ENCODE measurements at regions not wholly inside any gene's neighbourhood (a gene's known extent, or its start where the extent isn't known, plus 50 kb on each side); places are given as distances from the start of the nearest gene placed in this dataset.

- TF ChIP-seq ZNF704 (tag by site-specific recombination; IDR thresholded peaks at IDR 0.05) = no peak
- no peak for TF ChIP-seq ZNF791 (tag by site-specific recombination; IDR thresholded peaks at IDR 0.05)
- no peak for TF ChIP-seq ZNF530 (tag by site-specific recombination; IDR thresholded peaks at IDR 0.05; ENCODE audit: low read depth)
- TF ChIP-seq SETDB1 (IDR thresholded peaks at IDR 0.05; ENCODE audit: insufficient read length, low read length) = no peak
- TF ChIP-seq ZBTB6 (tag by site-specific recombination; IDR thresholded peaks at IDR 0.05) = no peak; the same call in 1 of the 2 replicates
- TF ChIP-seq ZNF114 (tag by site-specific recombination; IDR thresholded peaks at IDR 0.05) = no peak
- peak; percentile 58 for TF ChIP-seq ZNF629 (tag by site-specific recombination; IDR thresholded peaks at IDR 0.05)
- no peak for TF ChIP-seq ELK4 (IDR thresholded peaks at IDR 0.05; ENCODE audit: borderline replicate concordance, low read depth, low read length)
- no peak for TF ChIP-seq ZNF138 (tag by site-specific recombination; IDR thresholded peaks at IDR 0.05; ENCODE audit: borderline replicate concordance)
- 0 out of 2 replicates have a peak, but pooled peaks have one; percentile 54 for TF ChIP-seq BCL11B (tag by site-specific recombination; IDR thresholded peaks at IDR 0.05; ENCODE audit: low read depth)
- TF ChIP-seq ZFP37 (tag by site-specific recombination; IDR thresholded peaks at IDR 0.05) = peak; percentile 69; the same call in 1 of the 2 replicates
- TF ChIP-seq ZNF169 (tag by site-specific recombination; IDR thresholded peaks at IDR 0.05) = no peak
- TF ChIP-seq ZNF776 (tag by site-specific recombination; IDR thresholded peaks at IDR 0.05; ENCODE audit: borderline replicate concordance) = no peak
- peak; percentile 82 for TF ChIP-seq ZEB2 (tag by site-specific recombination; IDR thresholded peaks at IDR 0.05)
- TF ChIP-seq IKZF3 (tag by site-specific recombination; IDR thresholded peaks at IDR 0.05) = peak; percentile 99
- TF ChIP-seq BCL11A (tag by site-specific recombination; IDR thresholded peaks at IDR 0.05; ENCODE audit: low read depth) = peak; percentile 76; the same call in 1 of the 2 replicates
- peak; percentile 73 for TF ChIP-seq ZNF76 (tag by site-specific recombination; IDR thresholded peaks at IDR 0.05; ENCODE audit: borderline replicate concordance, low read depth)
- peak; percentile 92 for TF ChIP-seq ZSCAN30 (tag by site-specific recombination; IDR thresholded peaks at IDR 0.05)
- TF ChIP-seq SCRT2 (tag by site-specific recombination; IDR thresholded peaks at IDR 0.05) = peak; percentile 25; the same call in 1 of the 2 replicates
- peak; percentile 75 for TF ChIP-seq PRDM4 (tag by site-specific recombination; IDR thresholded peaks at IDR 0.05)
- no peak for TF ChIP-seq ZNF274 (IDR thresholded peaks at IDR 0.05; ENCODE audit: low read length)
- TF ChIP-seq ZNF274 (tag by site-specific recombination; IDR thresholded peaks at IDR 0.05; ENCODE audit: borderline replicate concordance) = no peak
- no peak for TF ChIP-seq ZBTB21 (tag by site-specific recombination; IDR thresholded peaks at IDR 0.05)
- TF ChIP-seq ZBTB8A (tag by site-specific recombination; IDR thresholded peaks at IDR 0.05) = peak; percentile 77
- TF ChIP-seq ZNF843 (tag by site-specific recombination; IDR thresholded peaks at IDR 0.05) = peak; percentile 49; the same call in 1 of the 2 replicates
- TF ChIP-seq ZFP41 (tag by site-specific recombination; IDR thresholded peaks at IDR 0.05; ENCODE audit: borderline replicate concordance) = no peak
- no peak for TF ChIP-seq PBX3 (CRISPR knock-in tag; IDR thresholded peaks at IDR 0.05)
- TF ChIP-seq SP2 (tag by site-specific recombination; IDR thresholded peaks at IDR 0.05) = 0 out of 2 replicates have a peak, but pooled peaks have one; percentile 31
- no peak for TF ChIP-seq ZNF596 (tag by site-specific recombination; IDR thresholded peaks at IDR 0.05)
- TF ChIP-seq ZNF837 (tag by site-specific recombination; IDR thresholded peaks at IDR 0.05) = no peak
- no peak for TF ChIP-seq OVOL3 (tag by site-specific recombination; IDR thresholded peaks at IDR 0.05)
- peak; percentile 53 for TF ChIP-seq ZFHX2 (tag by site-specific recombination; conservative IDR thresholded peaks at IDR 0.05)
- no peak for TF ChIP-seq YY2 (tag by site-specific recombination; IDR thresholded peaks at IDR 0.05)
- TF ChIP-seq ZNF626 (tag by site-specific recombination; IDR thresholded peaks at IDR 0.05) = no peak
- no peak for TF ChIP-seq ZNF24 (tag by site-specific recombination; IDR thresholded peaks at IDR 0.05)
These were observed 59.0 kb upstream of the ACOT11 start (continued) for GRCh38 chr1:54488779-54489626.

Measured in HEK293 (cell line).